GM12878 (cell line): ENCODE measurements at regions not wholly inside any gene's neighbourhood (a gene's known extent, or its start where the extent isn't known, plus 50 kb on each side); places are given as distances from the start of the nearest gene placed in this dataset.

ENCODE experiments used
- ESRRA ChIP-seq: IDR thresholded peaks from 2 replicates; pipeline ENCODE4 v1.6.1; 2012; ENCODE audit warnings: mild to moderate bottlenecking, low read length, improper control_type of control experiment
- MXI1 ChIP-seq: fragments of 150-350 bp; IDR thresholded peaks from 2 replicates; pipeline ENCODE4 v1.6.1; 2011; ENCODE audit warnings: low read depth, mild to moderate bottlenecking, inconsistent platforms, low read length, improper control_type of control experiment
- NFIC ChIP-seq: IDR thresholded peaks from 2 replicates; pipeline ENCODE4 v1.6.1; 2012; ENCODE audit warnings: low read depth, mild to moderate bottlenecking, inconsistent platforms, low read length, moderate library complexity
- NFYA ChIP-seq: IDR thresholded peaks from 2 replicates; pipeline ENCODE4 v1.6.1; 2011; ENCODE audit warnings: low read depth, mild to moderate bottlenecking, low read length, improper control_type of control experiment, borderline replicate concordance
- NFYB ChIP-seq: IDR thresholded peaks from 2 replicates; pipeline ENCODE4 v1.6.1; 2011; ENCODE audit warnings: low read depth, mild to moderate bottlenecking, low read length, improper control_type of control experiment, moderate library complexity; ENCODE audit not compliant: insufficient read depth
- POLR2AphosphoS5 ChIP-seq: IDR thresholded peaks from 2 replicates; pipeline ENCODE4 v1.6.1; 2011; ENCODE audit warnings: mild to moderate bottlenecking, low read length, inconsistent platforms
- SMARCA5 ChIP-seq: fragments of 450-650 bp; IDR thresholded peaks from 2 replicates; pipeline ENCODE4 v1.6.1; 2017; ENCODE audit warnings: mild to moderate bottlenecking

- TF ChIP-seq ESRRA (no peak), NFIC (no peak), NFYA (no peak), POLR2AphosphoS5 (no peak), MXI1 (no peak), NFYB (no peak), SMARCA5 (no peak)
Measured at GRCh38 chr21:28429161-28429560, 563.5 kb downstream of the LTN1 start.
